Activated naive CD8-positive, alpha-beta T cell treated with anti-CD3 and anti-CD28 coated beads, Interleukin-2, amount 50 U/mL, for 24 hours (primary cell): ENCODE measurements at regions not wholly inside any gene's neighbourhood (a gene's known extent, or its start where the extent isn't known, plus 50 kb on each side); places are given as distances from the start of the nearest gene placed in this dataset.
"Not testable (repeated sequence)": the region's sequence is repeated elsewhere in the genome, so short reads cannot be mapped to it uniquely, and the experiment has no call there.

Experiments used
- ATAC-seq: fragments of 150-1000 bp; cut with Tn5 transposase; one replicate; pipeline ENCODE4 v1.10.0; 2021
- DNase-seq: peaks from one replicate; pipeline ENCODE4 v3.0.0; 2021
- H3K27ac Mint-ChIP-seq: one replicate; pipeline ENCODE4 v1.8.0; 2021; ENCODE audit warnings: mild to moderate bottlenecking, mixed read lengths
- H3K27me3 Mint-ChIP-seq: one replicate; pipeline ENCODE4 v1.8.0; 2021; ENCODE audit warnings: mixed read lengths
- H3K36me3 Mint-ChIP-seq: one replicate; pipeline ENCODE4 v1.8.0; 2021; ENCODE audit warnings: low read depth, mixed read lengths
- H3K4me1 Mint-ChIP-seq: one replicate; pipeline ENCODE4 v1.8.0; 2021; ENCODE audit warnings: mixed read lengths
- H3K4me3 Mint-ChIP-seq: one replicate; pipeline ENCODE4 v1.8.0; 2021; ENCODE audit warnings: mild to moderate bottlenecking, moderate library complexity, mixed read lengths
- H3K9me3 Mint-ChIP-seq: one replicate; pipeline ENCODE4 v1.8.0; 2021; ENCODE audit warnings: mixed read lengths

GRCh38 chr18:73007915-73008308 lies 140.1 kb upstream of the NETO1 start:
- H3K4me3 Mint-ChIP-seq = no peak overlapping the region
- DNase-seq (no peak), ATAC-seq (no peak)
- H3K27me3 Mint-ChIP-seq = no peaks in the 10 kb centered on the region
- H3K36me3 Mint-ChIP-seq = no peaks in the 10 kb centered on the region
- peaks cover 2% of the 10 kb centered on the region for H3K4me1 Mint-ChIP-seq
- no peak overlapping the region for H3K27ac Mint-ChIP-seq
- H3K9me3 Mint-ChIP-seq = peaks cover 6% of the 10 kb centered on the region

DNA sequence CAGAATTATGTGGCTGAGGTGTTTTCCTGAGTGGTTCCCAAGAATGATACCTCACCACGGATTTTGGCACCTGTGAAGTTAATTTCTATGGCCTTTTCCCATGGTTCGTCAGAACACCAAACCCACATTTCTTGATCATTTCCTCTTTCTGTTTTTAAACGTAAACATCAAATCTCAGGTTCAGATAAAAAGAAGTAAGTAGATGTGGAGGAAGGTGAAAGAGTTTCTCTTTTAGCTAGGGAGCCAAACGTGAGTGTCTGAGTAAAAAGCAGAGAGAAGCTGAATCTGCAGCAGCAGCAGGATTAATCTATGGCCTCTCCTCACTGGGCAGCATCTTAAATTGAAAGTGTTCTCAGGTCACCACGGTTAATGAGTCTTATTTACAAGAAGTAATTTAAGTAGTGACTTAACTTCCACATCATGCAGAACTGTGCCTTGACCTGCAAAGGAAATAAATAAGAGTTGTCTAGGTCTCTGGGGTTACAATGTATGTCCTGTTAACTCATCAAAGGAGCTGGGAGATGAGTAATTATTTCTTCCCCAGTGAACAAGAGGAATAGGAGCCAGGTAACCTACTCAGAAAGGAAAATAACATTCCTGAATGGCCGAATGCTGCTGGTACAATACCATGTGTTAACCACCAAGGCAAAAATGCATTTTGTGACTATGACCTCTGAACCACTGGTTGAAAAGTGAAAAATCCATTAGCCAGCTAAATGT lies 139.6 kb upstream of the NETO1 start:
- no peaks in the 10 kb centered on the region for H3K27me3 Mint-ChIP-seq
- peaks cover 2% of the 10 kb centered on the region for H3K4me1 Mint-ChIP-seq
- DNase-seq (no peak), ATAC-seq (no peak)
- peaks cover 3% of the 10 kb centered on the region for H3K9me3 Mint-ChIP-seq
- H3K4me3 Mint-ChIP-seq = no peak overlapping the region
- H3K36me3 Mint-ChIP-seq = no peaks in the 10 kb centered on the region
- H3K27ac Mint-ChIP-seq = no peak overlapping the region

DNA sequence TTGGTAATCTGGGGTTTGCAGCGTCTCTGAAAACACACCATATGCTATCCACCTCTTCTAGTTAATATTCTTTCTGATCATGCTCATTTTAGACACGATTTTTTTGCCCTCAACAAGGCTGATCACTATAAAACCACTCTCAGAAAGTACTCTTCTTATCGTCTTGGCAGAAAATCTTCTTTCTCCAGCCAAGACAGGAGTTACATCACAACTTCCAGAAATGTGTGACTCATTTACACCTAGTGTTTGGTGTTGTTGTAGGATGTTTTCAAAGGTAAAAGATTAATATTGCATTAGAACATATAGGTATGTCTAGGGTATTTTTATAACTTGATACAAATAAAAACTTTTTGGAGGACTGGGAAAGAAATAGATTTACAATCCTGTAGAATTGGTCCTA lies 138.5 kb upstream of the NETO1 start:
- H3K9me3 Mint-ChIP-seq = peaks cover 3% of the 10 kb centered on the region
- no peaks in the 10 kb centered on the region for H3K27me3 Mint-ChIP-seq

DNA sequence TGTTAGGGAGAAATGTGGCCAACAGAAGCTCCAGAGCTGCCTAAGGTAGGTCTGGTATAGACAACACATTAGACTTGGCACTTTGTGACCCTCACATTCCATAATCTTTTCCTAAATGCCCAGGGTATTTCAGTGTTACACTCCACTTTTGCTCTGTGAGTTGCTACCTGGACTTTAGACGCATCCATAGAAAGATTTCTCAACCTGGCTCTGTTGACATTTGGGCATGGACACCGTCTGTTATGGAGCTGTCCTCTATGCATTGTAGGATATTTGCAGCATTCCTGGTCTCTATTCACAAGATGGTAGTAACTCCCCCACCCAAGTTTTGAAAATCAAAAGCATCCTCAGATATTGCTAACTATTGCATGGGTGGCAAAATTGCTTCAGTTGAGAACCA lies 136.5 kb upstream of the NETO1 start:
- Mint-ChIP-seq H3K27me3 (no peaks in the 10 kb centered on the region), H3K36me3 (no peaks in the 10 kb centered on the region), H3K4me1 (no peaks in the 10 kb centered on the region), H3K9me3 (no peaks in the 10 kb centered on the region), H3K4me3 (no peak overlapping the region), H3K27ac (no peak overlapping the region)
- no peak for DNase-seq
- no peak for ATAC-seq

More for the DNA sequence above, 138.5 kb upstream of the NETO1 start:
- Mint-ChIP-seq H3K27ac (no peak overlapping the region), H3K4me1 (peaks cover 2% of the 10 kb centered on the region), H3K36me3 (no peaks in the 10 kb centered on the region), H3K4me3 (no peak overlapping the region)
- DNase-seq (no peak), ATAC-seq (no peak)

DNA sequence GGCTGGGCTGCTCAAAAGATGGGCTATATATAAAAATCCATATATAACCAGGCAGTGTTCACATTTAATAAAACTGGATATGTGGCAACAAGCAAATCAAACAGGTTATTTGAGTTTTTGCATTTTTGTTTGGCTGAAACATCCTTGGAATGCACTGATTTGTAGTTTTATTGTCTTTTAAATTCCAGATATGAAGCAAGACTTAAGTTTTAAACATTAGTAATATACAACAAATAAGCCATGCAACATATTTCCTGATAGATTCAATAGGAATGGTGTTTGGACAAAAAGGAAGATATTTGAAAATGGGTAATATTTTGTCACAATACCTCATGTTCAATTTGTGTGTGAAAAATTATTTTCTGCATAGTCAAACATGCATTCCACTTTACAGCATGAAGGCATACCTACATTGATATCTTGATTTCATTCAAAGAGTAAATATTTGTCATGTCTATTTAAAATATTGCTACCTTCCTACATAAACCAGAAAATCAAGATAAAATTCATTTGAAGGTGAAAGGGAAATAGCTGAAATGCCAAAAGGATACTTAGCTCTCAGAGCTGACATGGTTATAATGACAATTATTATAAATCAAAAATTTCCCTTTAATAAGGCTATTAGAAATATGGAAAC lies 132.3 kb upstream of the NETO1 start:
- Mint-ChIP-seq H3K27me3 (no peaks in the 10 kb centered on the region), H3K27ac (no peak overlapping the region), H3K36me3 (no peaks in the 10 kb centered on the region), H3K4me1 (no peaks in the 10 kb centered on the region), H3K4me3 (no peak overlapping the region), H3K9me3 (no peaks in the 10 kb centered on the region)
- DNase-seq (no peak), ATAC-seq (no peak)

DNA sequence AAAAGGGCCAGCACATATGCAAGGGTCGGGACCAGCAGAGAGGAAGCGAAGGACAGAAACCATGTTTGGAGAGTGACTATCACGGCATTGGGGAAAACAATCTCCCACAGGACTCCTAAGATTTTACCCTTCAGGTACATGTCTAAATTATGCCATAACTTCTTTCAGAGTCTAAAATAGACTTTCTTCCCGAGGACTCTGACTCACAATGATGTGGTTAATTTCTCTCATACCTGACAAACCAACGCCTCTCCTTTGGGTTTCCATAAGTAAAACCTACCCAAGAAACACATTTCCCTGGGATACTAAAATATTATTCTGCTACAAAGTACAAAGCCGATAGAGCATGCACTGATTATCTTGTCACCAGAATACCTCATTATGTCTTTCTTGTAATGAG lies 127.8 kb upstream of the NETO1 start:
- DNase-seq (no peak), ATAC-seq (no peak)
- Mint-ChIP-seq H3K4me1 (no peaks in the 10 kb centered on the region), H3K27me3 (no peaks in the 10 kb centered on the region), H3K9me3 (no peaks in the 10 kb centered on the region), H3K4me3 (no peak overlapping the region), H3K27ac (no peak overlapping the region), H3K36me3 (no peaks in the 10 kb centered on the region)

- Mint-ChIP-seq H3K4me3 (no peak overlapping the region), H3K4me1 (no peaks in the 10 kb centered on the region), H3K27ac (no peak overlapping the region), H3K36me3 (no peaks in the 10 kb centered on the region), H3K27me3 (no peaks in the 10 kb centered on the region), H3K9me3 (no peaks in the 10 kb centered on the region)
- ATAC-seq (no peak), DNase-seq (no peak)
Observed at GRCh38 chr18:72993250-72993649, 125.5 kb upstream of the NETO1 start.

GRCh38 chr18:72991379-72991778 lies 123.6 kb upstream of the NETO1 start:
- no peak overlapping the region for H3K27ac Mint-ChIP-seq
- H3K4me1 Mint-ChIP-seq = no peaks in the 10 kb centered on the region
- H3K27me3 Mint-ChIP-seq = no peaks in the 10 kb centered on the region
- DNase-seq (no peak), ATAC-seq (no peak)
- H3K9me3 Mint-ChIP-seq = no peaks in the 10 kb centered on the region
- no peak overlapping the region for H3K4me3 Mint-ChIP-seq
- no peaks in the 10 kb centered on the region for H3K36me3 Mint-ChIP-seq

GRCh38 chr18:72987570-72987969 lies 119.8 kb upstream of the NETO1 start:
- not testable (repeated sequence) for H3K27me3 Mint-ChIP-seq, H3K36me3 Mint-ChIP-seq, H3K27ac Mint-ChIP-seq, H3K4me3 Mint-ChIP-seq, ATAC-seq, DNase-seq, H3K4me1 Mint-ChIP-seq
- H3K9me3 Mint-ChIP-seq = peaks cover 14% of the 10 kb centered on the region

DNA sequence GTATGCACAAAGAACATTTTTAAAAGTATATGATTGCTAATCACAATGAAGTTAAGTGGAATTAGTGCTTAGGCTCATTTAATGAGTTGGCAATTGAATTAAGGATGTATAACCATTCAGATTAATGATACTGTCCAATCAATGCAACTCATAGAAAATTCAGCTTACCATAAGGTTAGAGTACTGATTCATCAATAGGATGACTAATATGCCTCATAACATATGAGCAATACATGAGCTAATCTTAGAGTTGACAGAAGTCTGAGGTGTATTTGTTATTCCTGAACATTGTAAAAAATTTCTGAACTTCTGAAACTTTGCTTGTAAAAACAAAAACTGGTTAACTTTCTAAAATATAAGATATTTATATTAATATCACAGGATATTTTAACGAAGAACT lies 118.3 kb upstream of the NETO1 start:
- no peaks in the 10 kb centered on the region for H3K27me3 Mint-ChIP-seq
- ATAC-seq (no peak), DNase-seq (no peak)
- H3K36me3 Mint-ChIP-seq = no peaks in the 10 kb centered on the region
- no peaks in the 10 kb centered on the region for H3K4me1 Mint-ChIP-seq
- no peak overlapping the region for H3K4me3 Mint-ChIP-seq
- H3K27ac Mint-ChIP-seq = no peak overlapping the region
- H3K9me3 Mint-ChIP-seq = peaks cover 16% of the 10 kb centered on the region

GRCh38 chr18:72985686-72986085 lies 117.9 kb upstream of the NETO1 start:
- Mint-ChIP-seq H3K36me3 (no peaks in the 10 kb centered on the region), H3K27me3 (no peaks in the 10 kb centered on the region), H3K27ac (no peak overlapping the region), H3K4me3 (no peak overlapping the region), H3K4me1 (no peaks in the 10 kb centered on the region), H3K9me3 (peaks cover 16% of the 10 kb centered on the region)
- peak; percentile 46 for ATAC-seq
- no peak for DNase-seq

- no peak for ATAC-seq
- no peak for DNase-seq
Observed at GRCh38 chr18:72984290-72984689, 116.5 kb upstream of the NETO1 start.

GRCh38 chr18:72973841-72974240 lies 106.1 kb upstream of the NETO1 start:
- no peaks in the 10 kb centered on the region for H3K36me3 Mint-ChIP-seq
- DNase-seq (no peak), ATAC-seq (no peak)
- H3K27ac Mint-ChIP-seq = no peak overlapping the region
- H3K9me3 Mint-ChIP-seq = peaks cover 11% of the 10 kb centered on the region
- no peak overlapping the region for H3K4me3 Mint-ChIP-seq
- H3K4me1 Mint-ChIP-seq = no peaks in the 10 kb centered on the region
- H3K27me3 Mint-ChIP-seq = no peaks in the 10 kb centered on the region

More at GRCh38 chr18:72984290-72984689, 116.5 kb upstream of the NETO1 start:
- Mint-ChIP-seq H3K4me1 (no peaks in the 10 kb centered on the region), H3K36me3 (no peaks in the 10 kb centered on the region), H3K27ac (no peak overlapping the region), H3K27me3 (no peaks in the 10 kb centered on the region), H3K4me3 (no peak overlapping the region), H3K9me3 (peaks cover 16% of the 10 kb centered on the region)

GRCh38 chr18:72965616-72966015 lies 97.8 kb upstream of the NETO1 start:
- no peaks in the 10 kb centered on the region for H3K27me3 Mint-ChIP-seq
- no peak for ATAC-seq
- H3K9me3 Mint-ChIP-seq = peaks cover 10% of the 10 kb centered on the region
- no peaks in the 10 kb centered on the region for H3K4me1 Mint-ChIP-seq
- no peaks in the 10 kb centered on the region for H3K36me3 Mint-ChIP-seq
- H3K4me3 Mint-ChIP-seq = no peak overlapping the region
- no peak overlapping the region for H3K27ac Mint-ChIP-seq
- DNase-seq = no peak

DNA sequence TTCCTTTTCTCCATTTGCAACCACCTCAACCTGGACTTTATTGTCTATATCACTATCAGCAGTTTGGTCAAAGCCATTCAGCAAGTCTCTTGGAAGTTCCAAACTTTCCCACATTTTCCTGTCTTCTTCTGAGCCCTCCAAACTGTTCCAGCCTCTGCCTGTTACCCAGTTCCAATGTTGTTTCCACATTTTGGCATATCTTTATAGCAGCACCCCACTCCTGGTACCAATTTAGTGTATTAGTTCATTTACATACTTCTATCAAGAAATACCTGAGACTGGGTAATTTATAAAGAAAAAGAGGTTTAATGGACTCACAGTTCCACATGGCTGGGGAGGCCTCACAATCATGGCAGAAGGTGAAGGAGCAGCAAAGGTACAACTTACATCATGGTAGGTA lies 90.4 kb upstream of the NETO1 start:
- not testable (repeated sequence) for H3K4me1 Mint-ChIP-seq, ATAC-seq, DNase-seq, H3K4me3 Mint-ChIP-seq, H3K36me3 Mint-ChIP-seq, H3K27me3 Mint-ChIP-seq, H3K27ac Mint-ChIP-seq
- H3K9me3 Mint-ChIP-seq = peaks cover 23% of the 10 kb centered on the region
